NCI-H226 (cell line): ENCODE measurements at regions not wholly inside any gene's neighbourhood (a gene's known extent, or its start where the extent isn't known, plus 50 kb on each side); places are given as distances from the start of the nearest gene placed in this dataset.

Source experiments
- DNase-seq: peaks from one replicate; pipeline ENCODE4 v3.0.0-alpha.2; 2015

- DNase-seq, result no peak
Observed at GRCh38 chr2:58557176-58557575, 316.1 kb upstream of the FANCL start.

DNA sequence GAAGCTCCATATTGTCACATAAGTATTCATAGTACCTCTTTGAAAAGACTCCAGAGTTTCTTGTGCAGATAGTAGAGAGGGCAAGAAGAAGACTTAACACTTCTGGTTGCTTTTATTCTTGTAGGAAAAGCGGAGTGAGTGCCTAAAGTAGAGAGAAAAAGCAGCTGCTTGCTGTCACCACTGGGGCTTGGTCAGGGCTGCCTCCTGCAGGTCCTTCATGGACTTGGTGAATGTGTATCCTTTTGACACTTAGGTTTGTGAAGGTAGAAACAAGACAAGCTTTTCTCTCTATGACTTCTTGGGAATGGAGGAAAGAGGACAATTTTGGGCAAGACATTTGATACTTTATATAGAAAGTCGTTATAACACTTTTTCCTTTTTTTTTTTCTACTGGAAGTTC is 312.8 kb upstream of the FANCL start:
- no peak for DNase-seq

GRCh38 chr2:58553522-58553921 is 312.4 kb upstream of the FANCL start:
- no peak for DNase-seq

GRCh38 chr2:58545300-58546280 is 304.5 kb upstream of the FANCL start:
- DNase-seq, result no peak

DNA sequence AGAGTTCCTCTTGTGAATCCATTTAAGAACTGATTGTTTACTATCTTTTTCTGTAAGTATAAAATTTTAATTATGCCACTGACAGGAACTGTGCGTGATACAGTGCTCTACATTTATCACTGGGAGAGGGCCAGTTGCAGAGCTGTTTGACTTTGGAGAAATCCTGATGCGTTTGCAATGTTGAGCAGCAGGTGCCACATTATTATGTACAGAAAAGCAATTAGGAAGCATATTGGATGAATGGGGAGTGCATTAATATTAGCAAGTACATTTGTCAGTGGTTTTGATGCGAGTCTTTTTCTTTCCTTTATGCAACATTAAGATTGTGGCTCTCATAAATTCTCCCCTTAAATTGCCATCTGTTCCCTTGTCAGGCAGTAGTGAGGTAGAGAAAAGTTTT is 302.3 kb upstream of the FANCL start:
- no peak for DNase-seq

DNA sequence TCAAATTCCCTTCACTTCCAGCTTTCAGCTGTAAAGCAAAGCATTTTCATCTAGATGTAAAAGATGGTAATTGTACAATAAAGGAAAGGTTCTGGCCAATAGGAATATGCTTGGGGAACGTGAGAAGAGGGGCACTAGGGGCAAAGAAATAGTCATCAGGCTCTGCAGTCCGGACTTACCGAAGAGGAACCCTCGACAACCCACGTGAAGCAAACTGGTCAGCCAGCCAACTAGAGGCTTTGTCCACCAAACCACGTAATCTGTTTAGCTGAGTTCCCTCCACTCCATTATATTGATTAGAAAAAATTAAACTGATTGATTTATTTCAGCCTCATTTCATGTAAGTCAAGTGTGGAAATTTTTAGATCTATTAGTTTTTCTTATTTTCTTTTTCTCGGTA is 300.4 kb upstream of the FANCL start:
- no peak for DNase-seq

GRCh38 chr2:58540681-58541080 is 299.6 kb upstream of the FANCL start:
- no peak for DNase-seq

GRCh38 chr2:58539973-58540372 is 298.8 kb upstream of the FANCL start:
- no peak for DNase-seq

GRCh38 chr2:58535990-58536389 is 294.9 kb upstream of the FANCL start:
- no peak for DNase-seq

DNA sequence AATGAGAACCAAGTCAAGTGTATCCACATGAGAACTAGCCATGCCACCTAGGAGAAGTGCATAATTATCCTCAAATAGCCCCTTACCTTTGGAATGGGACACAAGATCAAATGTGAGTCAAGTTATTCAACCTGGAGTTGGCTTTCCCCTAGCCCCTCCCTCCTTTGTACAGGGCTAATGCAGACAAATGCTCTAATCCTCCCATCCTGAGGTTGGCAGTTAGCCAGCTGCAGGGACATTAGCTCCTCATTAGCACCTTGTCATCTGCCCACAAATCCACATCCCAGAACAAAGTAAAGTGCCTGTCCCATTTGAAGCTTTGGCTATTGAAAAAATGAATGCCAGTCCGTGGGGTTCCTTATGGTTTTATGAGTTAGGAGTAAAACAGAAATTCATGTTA is 294.1 kb upstream of the FANCL start:
- no peak for DNase-seq

DNA sequence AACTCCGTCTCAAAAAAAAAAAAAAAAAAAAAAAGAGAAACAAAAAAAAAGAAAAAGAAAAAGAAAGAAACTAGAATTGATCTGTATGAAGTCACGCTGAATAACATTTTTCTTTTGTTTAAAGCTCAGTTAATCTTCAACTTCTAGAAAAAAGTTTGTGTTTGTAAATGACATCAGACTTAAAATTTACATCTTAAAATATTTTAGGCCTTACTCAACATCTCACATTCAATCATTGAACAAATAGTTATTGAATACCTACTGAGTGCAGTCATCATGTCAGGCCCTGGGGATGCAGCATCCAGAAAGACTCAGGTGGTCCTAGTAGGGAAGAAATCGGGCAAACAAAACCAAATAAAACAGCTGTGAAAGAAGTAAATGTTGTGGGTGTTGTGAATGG is 292.3 kb upstream of the FANCL start:
- no peak for DNase-seq

GRCh38 chr2:58532641-58533040 is 291.5 kb upstream of the FANCL start:
- no peak for DNase-seq

- no peak for DNase-seq
Observed at GRCh38 chr2:58527647-58528046, 286.5 kb upstream of the FANCL start.

DNA sequence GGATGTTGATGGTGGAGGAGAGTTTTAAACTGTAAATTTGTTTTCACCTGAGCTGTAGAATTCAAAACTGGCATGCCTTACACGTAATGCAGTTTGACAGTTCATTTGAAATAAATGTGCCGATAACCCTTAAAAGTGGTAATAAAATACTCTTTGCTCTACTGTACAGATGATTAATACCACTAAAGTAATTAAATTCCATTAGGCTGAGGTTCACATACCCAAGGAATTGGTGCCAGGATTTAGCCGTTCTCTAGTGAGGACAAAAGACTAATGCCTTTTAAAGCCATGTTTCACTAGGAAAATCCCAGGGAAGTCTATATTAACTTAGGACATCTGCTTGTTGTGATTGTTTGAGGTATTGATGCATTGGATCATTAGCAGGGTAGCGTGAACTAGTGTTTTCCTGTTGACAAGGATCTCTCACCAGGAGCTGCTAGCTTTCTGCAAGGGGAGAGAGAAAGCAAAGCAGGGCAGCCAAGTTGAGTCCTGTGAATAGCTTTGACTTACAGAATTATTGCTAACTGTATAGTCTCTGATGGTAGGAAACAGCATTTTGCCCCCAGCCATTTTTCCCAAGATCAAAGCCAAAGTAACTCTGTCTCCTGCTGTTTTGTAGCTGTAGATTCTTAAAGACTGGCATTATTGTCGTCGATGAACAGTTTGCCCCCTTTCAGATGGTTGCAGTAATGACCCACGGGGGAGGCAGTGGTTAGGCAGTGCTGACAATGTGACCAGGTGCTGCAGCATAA is 280.9 kb upstream of the FANCL start:
- no peak for DNase-seq

DNA sequence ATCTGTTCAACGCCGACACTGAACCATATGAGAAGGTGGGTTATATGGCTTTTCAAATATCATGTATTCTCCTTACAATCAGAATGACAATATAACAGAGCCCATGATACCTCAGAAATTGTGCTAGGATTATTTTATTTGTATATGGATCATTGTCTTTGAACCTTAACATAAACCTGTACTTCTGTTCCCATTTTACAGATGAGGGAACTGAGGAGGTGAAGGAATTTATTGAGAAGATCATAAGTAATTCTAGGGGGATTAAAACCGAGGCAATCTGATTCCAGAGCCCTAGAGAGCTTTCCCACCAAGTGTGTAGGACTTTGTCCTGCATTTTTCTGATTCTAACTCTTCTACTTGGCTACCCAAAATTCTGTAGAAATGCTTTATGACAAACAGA is 279.8 kb upstream of the FANCL start:
- no peak for DNase-seq

GRCh38 chr2:58517881-58518280 is 276.8 kb upstream of the FANCL start:
- no peak for DNase-seq

- no peak for DNase-seq
Observed at GRCh38 chr2:58516695-58517094, 275.6 kb upstream of the FANCL start.

GRCh38 chr2:58515827-58516573 is 274.9 kb upstream of the FANCL start:
- no peak for DNase-seq

GRCh38 chr2:58514252-58514651 is 273.1 kb upstream of the FANCL start:
- DNase-seq, result no peak

GRCh38 chr2:58512878-58513277 is 271.8 kb upstream of the FANCL start:
- no peak for DNase-seq

DNA sequence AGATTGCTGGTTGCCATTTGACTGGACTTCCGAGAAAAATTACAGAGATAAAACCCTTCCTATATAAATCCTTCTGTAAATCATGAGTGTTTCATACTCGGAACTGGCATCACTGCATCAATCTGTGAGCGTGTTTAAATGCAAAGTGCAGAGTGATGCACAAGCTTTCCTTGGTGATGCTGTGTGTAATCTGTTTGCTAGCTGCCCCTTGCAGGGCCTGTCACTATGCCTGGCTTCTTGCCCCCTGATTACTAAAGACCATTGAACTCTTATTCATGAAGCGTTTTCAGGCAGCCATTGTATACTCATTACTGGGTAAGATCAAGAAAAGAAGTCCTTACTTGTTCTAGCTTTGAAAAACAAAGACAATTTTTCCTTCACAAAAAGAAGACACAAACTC is 266.9 kb upstream of the FANCL start:
- no peak for DNase-seq

GRCh38 chr2:58503918-58504317 is 262.8 kb upstream of the FANCL start:
- no peak for DNase-seq

DNA sequence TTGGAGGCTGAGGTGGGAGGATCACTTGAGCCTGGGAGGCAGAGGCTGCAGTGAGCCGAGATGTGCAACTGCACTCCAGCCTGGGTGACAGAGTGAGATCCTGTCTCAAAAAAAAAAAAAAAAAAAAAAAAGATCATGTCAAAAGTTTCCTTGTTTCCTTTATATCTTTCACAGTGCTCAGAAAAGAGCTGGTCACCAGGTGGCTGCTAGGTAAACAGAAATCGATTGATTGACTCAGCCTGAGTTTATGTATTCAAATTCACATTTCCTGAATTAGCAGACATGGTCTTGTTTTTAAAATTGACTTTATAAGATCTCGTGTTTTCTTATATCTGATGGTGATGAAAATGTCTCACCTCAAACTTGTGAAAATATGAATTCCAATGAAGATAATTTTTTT is 261.8 kb upstream of the FANCL start:
- DNase-seq, result no peak
